HG02763 (cell line): ENCODE measurements at regions not wholly inside any gene's neighbourhood (a gene's known extent, or its start where the extent isn't known, plus 50 kb on each side); places are given as distances from the start of the nearest gene placed in this dataset.
"Not testable (repeated sequence)": the region's sequence is repeated elsewhere in the genome, so short reads cannot be mapped to it uniquely, and the experiment has no call there.

ENCODE experiments used
- ATAC-seq: cut with Tn5 transposase; IDR thresholded peaks from one replicate; pipeline ENCODE4 v1.9.1; 2021; ENCODE audit warnings: mild to moderate bottlenecking, moderate library complexity; ENCODE audit not compliant: unreplicated experiment

- ATAC-seq, result no peak
Observed at GRCh38 chr2:224263571-224264043, 138.3 kb downstream of the FAM124B start.

GRCh38 chr2:224261326-224261725, 140.6 kb downstream of the FAM124B start:
- ATAC-seq, result no peak

- no peak for ATAC-seq
Observed at GRCh38 chr2:224260372-224261020, 141.4 kb downstream of the FAM124B start.

- ATAC-seq, result no peak
Observed at GRCh38 chr2:224259831-224260230, 142.1 kb downstream of the FAM124B start.

- ATAC-seq, result no peak
Observed at GRCh38 chr2:224258059-224258458, 143.8 kb downstream of the FAM124B start.

GRCh38 chr2:224257156-224257555, 144.8 kb downstream of the FAM124B start:
- ATAC-seq, result no peak

- no peak for ATAC-seq
Observed at GRCh38 chr2:224253464-224253863, 148.4 kb downstream of the FAM124B start.

- ATAC-seq, result no peak
Observed at GRCh38 chr2:224252631-224253030, 149.3 kb downstream of the FAM124B start.

- ATAC-seq, result no peak
Observed at GRCh38 chr2:224248944-224249371, 152.9 kb downstream of the FAM124B start.

- no peak for ATAC-seq
Observed at GRCh38 chr2:224242561-224242960, 159.3 kb downstream of the FAM124B start.

GRCh38 chr2:224241812-224242211, 160.1 kb downstream of the FAM124B start:
- no peak for ATAC-seq

GRCh38 chr2:224241001-224241400, 160.9 kb downstream of the FAM124B start:
- ATAC-seq, result no peak

- ATAC-seq, result no peak
Observed at GRCh38 chr2:224223851-224224555, 177.9 kb downstream of the FAM124B start.

GRCh38 chr2:224222974-224223373, 178.9 kb downstream of the FAM124B start:
- ATAC-seq, result no peak

- ATAC-seq, result no peak
Observed at GRCh38 chr2:224222291-224222690, 179.6 kb downstream of the FAM124B start.

GRCh38 chr2:224221455-224221913, 180.4 kb downstream of the FAM124B start:
- no peak for ATAC-seq

GRCh38 chr2:224220586-224221255, 181.2 kb downstream of the FAM124B start:
- ATAC-seq, result no peak

GRCh38 chr2:224219781-224220180, 180.7 kb upstream of the SERPINE2 start:
- no peak for ATAC-seq

GRCh38 chr2:224217962-224218347, 178.9 kb upstream of the SERPINE2 start:
- ATAC-seq, result no peak

- no peak for ATAC-seq
Observed at GRCh38 chr2:224217233-224217961, 178.3 kb upstream of the SERPINE2 start.

- not testable (repeated sequence) for ATAC-seq
Observed at GRCh38 chr2:224215611-224216010, 176.5 kb upstream of the SERPINE2 start.
